Thoracic aorta (tissue), 2 donors: ENCODE measurements at regions not wholly inside any gene's neighbourhood (a gene's known extent, or its start where the extent isn't known, plus 50 kb on each side); places are given as distances from the start of the nearest gene placed in this dataset.

Source experiments
- ATAC-seq: fragments of 150-250 bp; one replicate; pipeline ENCODE4 v1.8.0; 2017; ENCODE audit warnings: low read depth; ENCODE audit not compliant: insufficient number of reproducible peaks, low FRiP score
- DNase-seq: peaks from one replicate; pipeline ENCODE4 v3.0.0-alpha.2; 2020; ENCODE audit warnings: low spot score
- H3K27ac ChIP-seq, 2 donors: fragments of 200-600 bp; sonication (generic); 1 replicate in 1 of 2; 2 replicates in 1 of 2; pipeline ENCODE4 v1.5.1; 2016; ENCODE audit warnings: mild to moderate bottlenecking in 2 of 2, moderate library complexity in 2 of 2
- H3K27me3 ChIP-seq: fragments of 200-600 bp; sonication (generic); replicated peaks from 2 replicates; pipeline ENCODE4 v1.6.0; 2016; ENCODE audit warnings: mild to moderate bottlenecking; ENCODE audit not compliant: insufficient read depth
- H3K36me3 ChIP-seq: fragments of 200-600 bp; sonication (generic); one replicate; pipeline ENCODE4 v1.5.1; 2016
- H3K4me1 ChIP-seq, 2 donors: fragments of 200-600 bp; sonication (generic); 1 replicate in 1 of 2; 2 replicates in 1 of 2; pipeline versions ENCODE4 v1.5.1 to v1.6.0; 2016; ENCODE audit warnings: low read depth in 2 of 2, mild to moderate bottlenecking in 1 of 2; ENCODE audit not compliant: control insufficient read depth in 1 of 2
- H3K4me3 ChIP-seq: fragments of 200-600 bp; sonication (generic); 2 replicates; pipeline ENCODE4 v1.5.1; 2016; ENCODE audit warnings: mild to moderate bottlenecking
- H3K9me3 ChIP-seq: fragments of 200-600 bp; sonication (generic); 2 replicates; pipeline ENCODE4 v1.5.1; 2016
- CTCF ChIP-seq: fragments of 200-600 bp; sonication (generic); IDR thresholded peaks from one replicate; pipeline ENCODE4 v1.5.1; 2019; ENCODE audit warnings: antibody characterized with exemption

- H3K9me3 ChIP-seq: no peaks in the 10 kb centered on the region
- no peak overlapping the region for H3K27ac ChIP-seq
- no peak for TF ChIP-seq CTCF
- ATAC-seq (no peak), DNase-seq (no peak)
- no peaks in the 10 kb centered on the region for H3K36me3 ChIP-seq
- H3K4me3 ChIP-seq: no peak overlapping the region
- H3K27me3 ChIP-seq: no peaks in the 10 kb centered on the region
- no peaks in the 10 kb centered on the region for H3K4me1 ChIP-seq
These were observed 372.8 kb downstream of the NR2F1-AS1 start for GRCh38 chr5:93208141-93208751.

GRCh38 chr5:93206203-93206602 lies 374.8 kb downstream of the NR2F1-AS1 start:
- Histone ChIP-seq H3K27ac (no peak overlapping the region), H3K27me3 (no peaks in the 10 kb centered on the region), H3K36me3 (no peaks in the 10 kb centered on the region), H3K9me3 (no peaks in the 10 kb centered on the region), H3K4me1 (no peaks in the 10 kb centered on the region), H3K4me3 (no peak overlapping the region)
- ATAC-seq: no peak
- DNase-seq: no peak
- TF ChIP-seq CTCF: no peak

GRCh38 chr5:93201061-93201460 lies 380.0 kb downstream of the NR2F1-AS1 start:
- ATAC-seq (no peak), DNase-seq (no peak)
- H3K4me3 ChIP-seq: no peak overlapping the region
- no peaks in the 10 kb centered on the region for H3K36me3 ChIP-seq
- TF ChIP-seq CTCF: no peak
- no peak overlapping the region for H3K27ac ChIP-seq
- H3K9me3 ChIP-seq: no peaks in the 10 kb centered on the region
- H3K27me3 ChIP-seq: no peaks in the 10 kb centered on the region
- H3K4me1 ChIP-seq: no peaks in the 10 kb centered on the region

GRCh38 chr5:93196986-93197385 lies 384.0 kb downstream of the NR2F1-AS1 start:
- ATAC-seq: no peak
- no peaks in the 10 kb centered on the region for H3K4me1 ChIP-seq
- DNase-seq: no peak
- no peaks in the 10 kb centered on the region for H3K27me3 ChIP-seq
- no peak for TF ChIP-seq CTCF
- H3K36me3 ChIP-seq: no peaks in the 10 kb centered on the region
- H3K4me3 ChIP-seq: no peak overlapping the region
- H3K9me3 ChIP-seq: no peaks in the 10 kb centered on the region
- H3K27ac ChIP-seq: no peak overlapping the region

- H3K4me3 ChIP-seq: no peak overlapping the region
- TF ChIP-seq CTCF: no peak
- no peak overlapping the region for H3K27ac ChIP-seq
- no peak for DNase-seq
- no peaks in the 10 kb centered on the region for H3K27me3 ChIP-seq
- H3K36me3 ChIP-seq: no peaks in the 10 kb centered on the region
- no peak for ATAC-seq
- no peaks in the 10 kb centered on the region for H3K9me3 ChIP-seq
- no peaks in the 10 kb centered on the region for H3K4me1 ChIP-seq
These were observed 387.3 kb downstream of the NR2F1-AS1 start for GRCh38 chr5:93193431-93194347.
